Lower leg skin (tissue), 4 donors: ENCODE measurements at regions not wholly inside any gene's neighbourhood (a gene's known extent, or its start where the extent isn't known, plus 50 kb on each side); places are given as distances from the start of the nearest gene placed in this dataset.

Experiments used
- DNase-seq, 2 donors: peaks; one replicate each; pipeline ENCODE4 v3.0.0-alpha.2; 2019; ENCODE audit warnings: low spot score in 2 of 2
- H3K4me3 ChIP-seq: fragments of 200-600 bp; sonication (generic); 2 replicates; pipeline ENCODE4 v1.5.1; 2017; ENCODE audit warnings: mild to moderate bottlenecking, low read depth; ENCODE audit not compliant: poor library complexity, severe bottlenecking
- CTCF ChIP-seq, 3 donors: fragments of 450-650 bp; IDR thresholded peaks; one replicate each; pipeline ENCODE4 v1.5.1; 2016; ENCODE audit warnings: antibody characterized with exemption in 3 of 3, mild to moderate bottlenecking in 3 of 3, moderate library complexity in 2 of 3
- POLR2A ChIP-seq, 2 donors: fragments of 450-650 bp; IDR thresholded peaks; one replicate each; pipeline ENCODE4 v1.6.1; 2016 to 2017; ENCODE audit warnings: antibody characterized with exemption in 2 of 2, mild to moderate bottlenecking in 1 of 2, moderate library complexity in 1 of 2
- WGBS, 2 donors: methylation state at CpG; one replicate each; pipeline ENCODE4 v1.1.5; 2018; 5-methylcytosine and 5-hydroxymethylcytosine counted together
- intact Hi-C: fragments of 100-400 bp; cut with DNase I; formaldehyde crosslinking; loops from one replicate; pipeline ENCODE4 v1.15.0; 2023; ENCODE audit warnings: low total_unique reads

GRCh38 chr19:30857966-30858490 is 485.8 kb downstream of the ZNF536 start:
- TF ChIP-seq POLR2A (IDR thresholded peaks at IDR 0.05), result no peak
- TF ChIP-seq CTCF (IDR thresholded peaks at IDR 0.05), result no peak
- H3K4me3 ChIP-seq, result no peak overlapping the region
- DNase-seq, result peak in 1 of 2 donors; percentile 36
- intact Hi-C loops, result no loop called here
- WGBS, 2 donors, result 81 to 84% methylated on average over 7 of the region's 7 CpGs

- 76 to 80% methylated on average over 6 of the region's 6 CpGs for WGBS, 2 donors
- intact Hi-C loops, result no loop called here
- peak in 1 of 2 donors; percentile 71 for DNase-seq
- no peak overlapping the region for H3K4me3 ChIP-seq
- TF ChIP-seq CTCF (IDR thresholded peaks at IDR 0.05), result no peak
- TF ChIP-seq POLR2A (IDR thresholded peaks at IDR 0.05), result no peak
Observed at GRCh38 chr19:30857388-30857787, 485.2 kb downstream of the ZNF536 start.

GRCh38 chr19:30856786-30857185 is 484.6 kb downstream of the ZNF536 start:
- intact Hi-C loops, result no loop called here
- 76 to 85% methylated on average over 3 of the region's 3 CpGs for WGBS, 2 donors
- no peak for TF ChIP-seq CTCF (IDR thresholded peaks at IDR 0.05)
- no peak for TF ChIP-seq POLR2A (IDR thresholded peaks at IDR 0.05)
- no peak overlapping the region for H3K4me3 ChIP-seq
- peak in 1 of 2 donors; percentile 58 for DNase-seq

- H3K4me3 ChIP-seq, result no peak overlapping the region
- WGBS, 2 donors, result 73 to 91% methylated on average over 3 of the region's 3 CpGs
- TF ChIP-seq CTCF (IDR thresholded peaks at IDR 0.05) (no peak), POLR2A (IDR thresholded peaks at IDR 0.05) (no peak)
- intact Hi-C loops, result no loop called here
- DNase-seq, result peak in 1 of 2 donors; percentile 72
Observed at GRCh38 chr19:30856376-30856775, 484.2 kb downstream of the ZNF536 start.

- H3K4me3 ChIP-seq, result no peak overlapping the region
- DNase-seq, result peak in 1 of 2 donors; percentile 74
- no peak for TF ChIP-seq POLR2A (IDR thresholded peaks at IDR 0.05)
- no peak for TF ChIP-seq CTCF (IDR thresholded peaks at IDR 0.05)
- WGBS, 2 donors, result 87 to 94% methylated on average over 6 of the region's 6 CpGs
- intact Hi-C loops, result no loop called here
Observed at GRCh38 chr19:30855442-30855841, 483.3 kb downstream of the ZNF536 start.

- TF ChIP-seq POLR2A (IDR thresholded peaks at IDR 0.05), result no peak
- no peak for TF ChIP-seq CTCF (IDR thresholded peaks at IDR 0.05)
- 92 to 93% methylated on average over 4 of the region's 4 CpGs for WGBS, 2 donors
- peak in 1 of 2 donors; percentile 64 for DNase-seq
- no peak overlapping the region for H3K4me3 ChIP-seq
- intact Hi-C loops, result no loop called here
Observed at GRCh38 chr19:30854661-30855060, 482.5 kb downstream of the ZNF536 start.
